ENCODE measurements at regions not wholly inside any gene's neighbourhood (a gene's known extent, or its start where the extent isn't known, plus 50 kb on each side); places are given as distances from the start of the nearest gene placed in this dataset.

GRCh38 chr5:96222129-96222528 lies 210.9 kb downstream of the PCSK1 start:
- no peak for TF ChIP-seq CTCF (IDR thresholded peaks at IDR 0.05)
- no peak for TF ChIP-seq POLR2AphosphoS5 (IDR thresholded peaks at IDR 0.05)
- no peak for TF ChIP-seq POLR2A (IDR thresholded peaks at IDR 0.05)

Data from gastroesophageal sphincter (tissue), 3 donors.